OCI-LY7 (cell line): ENCODE measurements at regions not wholly inside any gene's neighbourhood (a gene's known extent, or its start where the extent isn't known, plus 50 kb on each side); places are given as distances from the start of the nearest gene placed in this dataset.

Source experiments
- CTCF ChIP-seq: fragments of 200-600 bp; sonication (generic); conservative IDR thresholded peaks from 2 replicates; pipeline ENCODE4 v1.5.1; 2014; ENCODE audit warnings: mild to moderate bottlenecking, antibody characterized with exemption, low read length, moderate library complexity, mixed read lengths
- EZH2phosphoT487 ChIP-seq: fragments of 200-600 bp; sonication (generic); IDR thresholded peaks from 2 replicates; pipeline ENCODE4 v1.6.1; 2018; ENCODE audit warnings: low read depth, borderline replicate concordance, mild to moderate bottlenecking, mixed run types, antibody characterized with exemption, low read length, moderate library complexity, mixed read lengths

DNA sequence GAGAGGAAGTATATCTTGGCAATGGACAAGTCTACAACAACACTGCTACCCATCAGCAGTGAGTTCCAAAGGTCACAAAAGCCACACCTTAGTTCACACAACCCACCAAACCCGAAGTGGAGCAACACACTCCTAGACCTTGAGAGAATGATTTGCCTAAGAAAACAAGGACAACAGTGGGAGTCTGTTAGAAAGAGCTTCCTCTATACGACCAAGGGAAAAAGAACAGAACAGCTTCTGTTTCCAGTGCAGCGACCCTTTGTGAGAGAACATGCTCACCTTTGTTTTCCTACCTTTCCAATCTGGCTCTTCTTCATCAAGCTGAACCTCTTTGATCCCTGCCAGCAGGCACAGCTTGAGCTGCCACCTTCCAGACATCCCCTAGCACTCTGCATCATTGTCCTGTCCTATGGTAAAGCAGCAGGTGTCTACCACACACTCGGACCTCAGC is 56.7 kb upstream of the PALMD start:
- TF ChIP-seq CTCF (no peak), EZH2phosphoT487 (no peak)
